ENCODE measurements at regions not wholly inside any gene's neighbourhood (a gene's known extent, or its start where the extent isn't known, plus 50 kb on each side); places are given as distances from the start of the nearest gene placed in this dataset.

DNA sequence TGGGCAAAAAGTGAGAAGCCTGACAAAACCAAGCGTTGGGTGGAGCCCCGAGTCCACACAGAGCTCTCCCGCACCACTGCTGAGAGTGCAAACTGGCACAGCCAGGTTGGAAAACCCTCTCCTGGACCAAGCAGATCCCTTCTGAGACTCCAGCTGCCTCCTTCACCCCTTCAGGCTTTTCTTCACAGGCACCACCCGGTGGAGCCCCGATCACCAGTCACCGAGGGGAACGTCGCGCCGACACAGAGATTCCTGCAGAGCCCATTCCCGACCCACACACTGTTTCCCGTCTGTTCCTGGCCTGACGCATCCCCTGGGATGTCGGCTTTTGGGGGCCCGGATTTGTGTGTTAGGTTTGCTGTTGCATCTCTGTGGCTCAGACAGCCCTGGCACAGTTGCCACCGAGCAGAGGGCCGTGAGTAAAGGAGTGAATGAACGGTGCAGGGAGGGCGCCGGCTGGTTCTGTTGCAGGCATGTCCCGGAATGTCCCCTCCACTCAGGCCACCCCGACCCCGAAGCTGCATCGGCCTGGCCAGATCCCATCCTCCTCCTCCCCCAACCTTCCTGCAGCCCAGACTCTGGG, 51.0 kb upstream of the INPP5A start:
- DNase-seq, result no peak
- TF ChIP-seq, protein P1, sequence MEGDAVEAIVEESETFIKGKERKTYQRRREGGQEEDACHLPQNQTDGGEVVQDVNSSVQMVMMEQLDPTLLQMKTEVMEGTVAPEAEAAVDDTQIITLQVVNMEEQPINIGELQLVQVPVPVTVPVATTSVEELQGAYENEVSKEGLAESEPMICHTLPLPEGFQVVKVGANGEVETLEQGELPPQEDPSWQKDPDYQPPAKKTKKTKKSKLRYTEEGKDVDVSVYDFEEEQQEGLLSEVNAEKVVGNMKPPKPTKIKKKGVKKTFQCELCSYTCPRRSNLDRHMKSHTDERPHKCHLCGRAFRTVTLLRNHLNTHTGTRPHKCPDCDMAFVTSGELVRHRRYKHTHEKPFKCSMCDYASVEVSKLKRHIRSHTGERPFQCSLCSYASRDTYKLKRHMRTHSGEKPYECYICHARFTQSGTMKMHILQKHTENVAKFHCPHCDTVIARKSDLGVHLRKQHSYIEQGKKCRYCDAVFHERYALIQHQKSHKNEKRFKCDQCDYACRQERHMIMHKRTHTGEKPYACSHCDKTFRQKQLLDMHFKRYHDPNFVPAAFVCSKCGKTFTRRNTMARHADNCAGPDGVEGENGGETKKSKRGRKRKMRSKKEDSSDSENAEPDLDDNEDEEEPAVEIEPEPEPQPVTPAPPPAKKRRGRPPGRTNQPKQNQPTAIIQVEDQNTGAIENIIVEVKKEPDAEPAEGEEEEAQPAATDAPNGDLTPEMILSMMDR (IDR thresholded peaks at IDR 0.05; ENCODE audit: low read depth, low read length, missing control alignments), result no peak
- no peaks in the 10 kb centered on the region for H3K36me3 ChIP-seq (replicated peaks)
- no peaks in the 10 kb centered on the region for H3K27me3 ChIP-seq (replicated peaks)
- in situ Hi-C loops (cut with HindIII; ENCODE audit: low pct_ligation_motif_present, low sequenced_read_pairs), result no loop called here
- no peak overlapping the region for H3K27ac ChIP-seq
- no peak overlapping the region for H3K4me3 ChIP-seq (ENCODE audit: low read depth, low read length)

DNA sequence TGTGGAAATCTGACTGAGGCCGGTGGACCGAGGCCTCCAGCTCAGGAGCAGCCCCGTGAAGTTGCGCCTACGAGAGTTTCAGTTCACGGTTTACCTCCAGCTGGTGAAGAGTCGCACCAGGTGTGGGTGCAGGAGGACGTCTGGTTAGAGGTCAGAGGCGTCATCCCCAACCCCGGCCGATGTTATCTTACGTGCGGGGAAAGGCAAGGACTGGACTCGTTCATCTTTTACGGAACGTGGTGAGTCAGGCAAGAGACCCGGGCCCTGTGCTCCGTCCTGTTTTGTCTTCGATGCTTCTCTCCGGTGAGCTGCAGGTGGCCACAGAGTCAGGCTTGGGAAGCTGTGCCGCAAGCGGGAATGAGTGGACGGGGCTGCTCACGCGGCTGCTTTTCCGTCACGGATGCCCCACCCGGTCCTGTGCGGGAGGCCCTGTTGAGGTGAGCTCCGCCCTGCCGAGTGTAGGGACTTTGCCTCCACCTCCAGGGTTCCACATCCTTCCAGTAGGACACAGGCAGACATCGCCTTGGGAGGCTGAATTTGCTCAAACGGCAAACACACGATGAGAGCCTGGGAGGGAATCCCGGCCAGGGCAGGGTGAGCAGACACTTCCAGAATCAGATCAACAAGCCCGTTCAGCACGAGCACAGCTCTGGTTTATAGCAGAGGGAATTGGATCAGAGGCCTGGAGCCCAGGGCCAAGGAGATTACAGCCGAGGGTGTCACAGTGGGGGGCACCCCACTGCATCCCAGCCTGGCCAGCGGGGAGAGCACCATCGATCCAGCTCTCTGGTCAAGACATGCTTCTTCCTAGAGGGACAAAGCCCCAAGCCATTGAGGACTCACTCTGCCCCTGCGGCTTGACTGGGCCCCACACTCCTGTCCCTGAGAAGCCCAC, 50.1 kb upstream of the INPP5A start:
- TF ChIP-seq, protein P1 (IDR thresholded peaks at IDR 0.05; ENCODE audit: low read depth, low read length, missing control alignments), result no peak
- Histone ChIP-seq H3K36me3 (replicated peaks) (no peaks in the 10 kb centered on the region), H3K27me3 (replicated peaks) (no peaks in the 10 kb centered on the region), H3K27ac (no peak overlapping the region), H3K4me3 (ENCODE audit: low read depth, low read length) (no peak overlapping the region)
- no peak for DNase-seq
- in situ Hi-C loops (cut with HindIII; ENCODE audit: low pct_ligation_motif_present, low sequenced_read_pairs), result no loop called here
